Glutamatergic neuron (in vitro differentiated cells): ENCODE measurements at regions not wholly inside any gene's neighbourhood (a gene's known extent, or its start where the extent isn't known, plus 50 kb on each side); places are given as distances from the start of the nearest gene placed in this dataset.
A peak's percentile ranks its signal among the peaks of the same experiment; 100 is the strongest.

ENCODE experiments used
- DNase-seq: peaks from one replicate; pipeline ENCODE4 v3.0.0; 2022
- H3K27ac Mint-ChIP-seq: one replicate; pipeline ENCODE4 v1.8.0; 2020; ENCODE audit warnings: mild to moderate bottlenecking, mixed read lengths, inconsistent platforms; ENCODE audit not compliant: unreplicated experiment
- H3K27me3 Mint-ChIP-seq: one replicate; pipeline ENCODE4 v1.8.0; 2020; ENCODE audit warnings: mild to moderate bottlenecking, moderate library complexity, mixed read lengths, inconsistent platforms; ENCODE audit not compliant: unreplicated experiment
- H3K36me3 Mint-ChIP-seq: one replicate; pipeline ENCODE4 v1.8.0; 2020; ENCODE audit warnings: mild to moderate bottlenecking, mixed read lengths, inconsistent platforms; ENCODE audit not compliant: unreplicated experiment
- H3K4me1 Mint-ChIP-seq: one replicate; pipeline ENCODE4 v1.8.0; 2020; ENCODE audit warnings: mild to moderate bottlenecking, low read depth, mixed read lengths, inconsistent platforms; ENCODE audit not compliant: unreplicated experiment
- H3K4me3 Mint-ChIP-seq: one replicate; pipeline ENCODE4 v1.8.0; 2020; ENCODE audit warnings: mild to moderate bottlenecking, mixed read lengths, inconsistent platforms; ENCODE audit not compliant: unreplicated experiment
- H3K9me3 Mint-ChIP-seq: one replicate; pipeline ENCODE4 v1.8.0; 2020; ENCODE audit warnings: mild to moderate bottlenecking, moderate library complexity, mixed read lengths, inconsistent platforms; ENCODE audit not compliant: unreplicated experiment
- CTCF ChIP-seq: fragments of 200-600 bp; sonication (generic); IDR thresholded peaks from one replicate; pipeline ENCODE4 v1.5.0; 2021; ENCODE audit not compliant: partially characterized antibody, unreplicated experiment

- DNase-seq, result no peak
- Mint-ChIP-seq H3K4me1 (no peaks in the 10 kb centered on the region), H3K4me3 (no peak overlapping the region), H3K27me3 (no peaks in the 10 kb centered on the region), H3K36me3 (no peaks in the 10 kb centered on the region), H3K9me3 (no peaks in the 10 kb centered on the region), H3K27ac (no peak overlapping the region)
- TF ChIP-seq CTCF, result no peak
Measured at GRCh38 chr3:35194666-35195065, 444.7 kb upstream of the ARPP21 start.

- Mint-ChIP-seq H3K27me3 (no peaks in the 10 kb centered on the region), H3K36me3 (no peaks in the 10 kb centered on the region), H3K4me1 (peaks cover 16% of the 10 kb centered on the region)
Measured at GRCh38 chr3:35198857-35199256, 440.5 kb upstream of the ARPP21 start.

GRCh38 chr3:35200056-35200455 lies 439.3 kb upstream of the ARPP21 start:
- no peak overlapping the region for H3K4me3 Mint-ChIP-seq
- no peaks in the 10 kb centered on the region for H3K36me3 Mint-ChIP-seq
- no peak for DNase-seq
- peaks cover 21% of the 10 kb centered on the region for H3K4me1 Mint-ChIP-seq
- peak overlapping the region; percentile 26 for H3K27ac Mint-ChIP-seq
- peaks cover 3% of the 10 kb centered on the region for H3K9me3 Mint-ChIP-seq
- TF ChIP-seq CTCF, result no peak
- no peaks in the 10 kb centered on the region for H3K27me3 Mint-ChIP-seq

More at GRCh38 chr3:35198857-35199256, 440.5 kb upstream of the ARPP21 start:
- no peaks in the 10 kb centered on the region for H3K9me3 Mint-ChIP-seq
- DNase-seq, result no peak
- no peak overlapping the region for H3K27ac Mint-ChIP-seq
- no peak for TF ChIP-seq CTCF
- no peak overlapping the region for H3K4me3 Mint-ChIP-seq

- TF ChIP-seq CTCF, result no peak
- Mint-ChIP-seq H3K36me3 (no peaks in the 10 kb centered on the region), H3K27ac (peak overlapping the region; percentile 24), H3K4me1 (peaks cover 25% of the 10 kb centered on the region), H3K4me3 (no peak overlapping the region), H3K27me3 (no peaks in the 10 kb centered on the region), H3K9me3 (peaks cover 3% of the 10 kb centered on the region)
- DNase-seq, result no peak
Measured at GRCh38 chr3:35201211-35201610, 438.1 kb upstream of the ARPP21 start.

- Mint-ChIP-seq H3K27ac (no peak overlapping the region), H3K9me3 (no peaks in the 10 kb centered on the region), H3K36me3 (peaks cover 7% of the 10 kb centered on the region), H3K4me3 (no peak overlapping the region), H3K4me1 (no peaks in the 10 kb centered on the region), H3K27me3 (no peaks in the 10 kb centered on the region)
- no peak for DNase-seq
- TF ChIP-seq CTCF, result no peak
Measured at GRCh38 chr3:35215525-35216500, 423.5 kb upstream of the ARPP21 start.
